H1 (cell line): ENCODE measurements at regions not wholly inside any gene's neighbourhood (a gene's known extent, or its start where the extent isn't known, plus 50 kb on each side); places are given as distances from the start of the nearest gene placed in this dataset.

ENCODE experiments used
- BACH1 ChIP-seq: IDR thresholded peaks from 2 replicates; pipeline ENCODE4 v1.6.1; 2012; ENCODE audit warnings: low read length, improper control_type of control experiment
- GABPA ChIP-seq: IDR thresholded peaks from 2 replicates; pipeline ENCODE4 v1.6.1; 2011; ENCODE audit warnings: mild to moderate bottlenecking, low read length, moderate library complexity, borderline replicate concordance; ENCODE audit not compliant: insufficient read depth
- JUN ChIP-seq: IDR thresholded peaks from 2 replicates; pipeline ENCODE4 v1.6.1; 2011; ENCODE audit warnings: low read depth, mild to moderate bottlenecking, improper control_type of control experiment, low read length
- PHF8 ChIP-seq: fragments of 200-600 bp; sonication (generic); conservative IDR thresholded peaks from 2 replicates; pipeline ENCODE4 v1.7.1; 2012; ENCODE audit warnings: low read depth, mild to moderate bottlenecking, inconsistent platforms, low read length, moderate library complexity
- POLR2A ChIP-seq, 2 experiments: IDR thresholded peaks; 1 replicate in 1 of 2; 2 replicates in 1 of 2; pipeline ENCODE4 v1.6.1; 2011; ENCODE audit warnings: low read depth in 2 of 2, low read length in 2 of 2, mild to moderate bottlenecking in 2 of 2; ENCODE audit errors: control extremely low read depth in 1 of 2
- POLR2AphosphoS5 ChIP-seq: IDR thresholded peaks from 2 replicates; pipeline ENCODE4 v1.6.1; 2011; ENCODE audit warnings: low read depth, low read length
- POU5F1 ChIP-seq: IDR thresholded peaks from 2 replicates; pipeline ENCODE4 v1.6.1; 2011; ENCODE audit warnings: low read depth, mild to moderate bottlenecking, low read length, moderate library complexity
- RFX5 ChIP-seq: IDR thresholded peaks from 2 replicates; pipeline ENCODE4 v1.6.1; 2011; ENCODE audit warnings: low read depth, low read length, improper control_type of control experiment, borderline replicate concordance
- RNF2 ChIP-seq: fragments of 200-900, 300-1000 bp; sonication (generic); IDR thresholded peaks from 2 replicates; pipeline ENCODE4 v1.7.1; 2016; ENCODE audit warnings: borderline replicate concordance, low read depth, mild to moderate bottlenecking, antibody characterized with exemption, low read length; ENCODE audit not compliant: poor library complexity, severe bottlenecking; ENCODE audit errors: missing control alignments
- SAP30 ChIP-seq: fragments of 300-600 bp; sonication (generic); IDR thresholded peaks from 2 replicates; pipeline ENCODE4 v1.7.1; 2012; ENCODE audit warnings: low read length, moderate library complexity, mild to moderate bottlenecking, inconsistent platforms; ENCODE audit not compliant: insufficient read depth, insufficient replicate concordance
- YY1 ChIP-seq: IDR thresholded peaks from 2 replicates; pipeline ENCODE4 v1.6.1; 2011; ENCODE audit warnings: low read depth, mild to moderate bottlenecking, low read length
- ZNF274 ChIP-seq: IDR thresholded peaks from 2 replicates; pipeline ENCODE4 v1.7.0; 2012; ENCODE audit warnings: low read length, borderline replicate concordance; ENCODE audit errors: extremely low read depth
- TF ChIP-seq, protein P1 (sequence below): fragments of 300-600 bp; sonication (generic); IDR thresholded peaks from 2 replicates; pipeline ENCODE4 v1.7.1; 2012; ENCODE audit warnings: low read length, moderate library complexity, mild to moderate bottlenecking, inconsistent platforms; ENCODE audit not compliant: insufficient replicate concordance

DNA sequence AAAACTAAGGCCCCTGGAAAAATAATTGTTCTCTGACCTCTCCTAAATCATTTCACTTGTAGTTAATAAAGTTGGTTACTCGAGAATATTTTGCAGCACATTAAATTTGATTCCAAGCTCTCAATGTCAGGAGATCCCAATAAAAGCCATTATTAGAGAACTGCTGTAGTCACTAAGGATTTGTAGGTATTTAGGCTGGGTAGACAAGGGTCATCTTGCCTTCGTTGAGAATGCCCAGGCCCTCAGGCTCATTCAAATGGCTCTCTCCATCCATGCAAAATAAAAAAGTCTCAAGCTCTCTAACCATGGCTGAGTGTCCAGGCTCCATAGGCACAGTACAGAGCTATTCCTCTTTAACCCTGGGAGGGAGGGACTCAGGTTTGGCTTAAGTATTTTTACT, 117.0 kb upstream of the HMGCLL1 start (continued):
- TF ChIP-seq, protein P1, sequence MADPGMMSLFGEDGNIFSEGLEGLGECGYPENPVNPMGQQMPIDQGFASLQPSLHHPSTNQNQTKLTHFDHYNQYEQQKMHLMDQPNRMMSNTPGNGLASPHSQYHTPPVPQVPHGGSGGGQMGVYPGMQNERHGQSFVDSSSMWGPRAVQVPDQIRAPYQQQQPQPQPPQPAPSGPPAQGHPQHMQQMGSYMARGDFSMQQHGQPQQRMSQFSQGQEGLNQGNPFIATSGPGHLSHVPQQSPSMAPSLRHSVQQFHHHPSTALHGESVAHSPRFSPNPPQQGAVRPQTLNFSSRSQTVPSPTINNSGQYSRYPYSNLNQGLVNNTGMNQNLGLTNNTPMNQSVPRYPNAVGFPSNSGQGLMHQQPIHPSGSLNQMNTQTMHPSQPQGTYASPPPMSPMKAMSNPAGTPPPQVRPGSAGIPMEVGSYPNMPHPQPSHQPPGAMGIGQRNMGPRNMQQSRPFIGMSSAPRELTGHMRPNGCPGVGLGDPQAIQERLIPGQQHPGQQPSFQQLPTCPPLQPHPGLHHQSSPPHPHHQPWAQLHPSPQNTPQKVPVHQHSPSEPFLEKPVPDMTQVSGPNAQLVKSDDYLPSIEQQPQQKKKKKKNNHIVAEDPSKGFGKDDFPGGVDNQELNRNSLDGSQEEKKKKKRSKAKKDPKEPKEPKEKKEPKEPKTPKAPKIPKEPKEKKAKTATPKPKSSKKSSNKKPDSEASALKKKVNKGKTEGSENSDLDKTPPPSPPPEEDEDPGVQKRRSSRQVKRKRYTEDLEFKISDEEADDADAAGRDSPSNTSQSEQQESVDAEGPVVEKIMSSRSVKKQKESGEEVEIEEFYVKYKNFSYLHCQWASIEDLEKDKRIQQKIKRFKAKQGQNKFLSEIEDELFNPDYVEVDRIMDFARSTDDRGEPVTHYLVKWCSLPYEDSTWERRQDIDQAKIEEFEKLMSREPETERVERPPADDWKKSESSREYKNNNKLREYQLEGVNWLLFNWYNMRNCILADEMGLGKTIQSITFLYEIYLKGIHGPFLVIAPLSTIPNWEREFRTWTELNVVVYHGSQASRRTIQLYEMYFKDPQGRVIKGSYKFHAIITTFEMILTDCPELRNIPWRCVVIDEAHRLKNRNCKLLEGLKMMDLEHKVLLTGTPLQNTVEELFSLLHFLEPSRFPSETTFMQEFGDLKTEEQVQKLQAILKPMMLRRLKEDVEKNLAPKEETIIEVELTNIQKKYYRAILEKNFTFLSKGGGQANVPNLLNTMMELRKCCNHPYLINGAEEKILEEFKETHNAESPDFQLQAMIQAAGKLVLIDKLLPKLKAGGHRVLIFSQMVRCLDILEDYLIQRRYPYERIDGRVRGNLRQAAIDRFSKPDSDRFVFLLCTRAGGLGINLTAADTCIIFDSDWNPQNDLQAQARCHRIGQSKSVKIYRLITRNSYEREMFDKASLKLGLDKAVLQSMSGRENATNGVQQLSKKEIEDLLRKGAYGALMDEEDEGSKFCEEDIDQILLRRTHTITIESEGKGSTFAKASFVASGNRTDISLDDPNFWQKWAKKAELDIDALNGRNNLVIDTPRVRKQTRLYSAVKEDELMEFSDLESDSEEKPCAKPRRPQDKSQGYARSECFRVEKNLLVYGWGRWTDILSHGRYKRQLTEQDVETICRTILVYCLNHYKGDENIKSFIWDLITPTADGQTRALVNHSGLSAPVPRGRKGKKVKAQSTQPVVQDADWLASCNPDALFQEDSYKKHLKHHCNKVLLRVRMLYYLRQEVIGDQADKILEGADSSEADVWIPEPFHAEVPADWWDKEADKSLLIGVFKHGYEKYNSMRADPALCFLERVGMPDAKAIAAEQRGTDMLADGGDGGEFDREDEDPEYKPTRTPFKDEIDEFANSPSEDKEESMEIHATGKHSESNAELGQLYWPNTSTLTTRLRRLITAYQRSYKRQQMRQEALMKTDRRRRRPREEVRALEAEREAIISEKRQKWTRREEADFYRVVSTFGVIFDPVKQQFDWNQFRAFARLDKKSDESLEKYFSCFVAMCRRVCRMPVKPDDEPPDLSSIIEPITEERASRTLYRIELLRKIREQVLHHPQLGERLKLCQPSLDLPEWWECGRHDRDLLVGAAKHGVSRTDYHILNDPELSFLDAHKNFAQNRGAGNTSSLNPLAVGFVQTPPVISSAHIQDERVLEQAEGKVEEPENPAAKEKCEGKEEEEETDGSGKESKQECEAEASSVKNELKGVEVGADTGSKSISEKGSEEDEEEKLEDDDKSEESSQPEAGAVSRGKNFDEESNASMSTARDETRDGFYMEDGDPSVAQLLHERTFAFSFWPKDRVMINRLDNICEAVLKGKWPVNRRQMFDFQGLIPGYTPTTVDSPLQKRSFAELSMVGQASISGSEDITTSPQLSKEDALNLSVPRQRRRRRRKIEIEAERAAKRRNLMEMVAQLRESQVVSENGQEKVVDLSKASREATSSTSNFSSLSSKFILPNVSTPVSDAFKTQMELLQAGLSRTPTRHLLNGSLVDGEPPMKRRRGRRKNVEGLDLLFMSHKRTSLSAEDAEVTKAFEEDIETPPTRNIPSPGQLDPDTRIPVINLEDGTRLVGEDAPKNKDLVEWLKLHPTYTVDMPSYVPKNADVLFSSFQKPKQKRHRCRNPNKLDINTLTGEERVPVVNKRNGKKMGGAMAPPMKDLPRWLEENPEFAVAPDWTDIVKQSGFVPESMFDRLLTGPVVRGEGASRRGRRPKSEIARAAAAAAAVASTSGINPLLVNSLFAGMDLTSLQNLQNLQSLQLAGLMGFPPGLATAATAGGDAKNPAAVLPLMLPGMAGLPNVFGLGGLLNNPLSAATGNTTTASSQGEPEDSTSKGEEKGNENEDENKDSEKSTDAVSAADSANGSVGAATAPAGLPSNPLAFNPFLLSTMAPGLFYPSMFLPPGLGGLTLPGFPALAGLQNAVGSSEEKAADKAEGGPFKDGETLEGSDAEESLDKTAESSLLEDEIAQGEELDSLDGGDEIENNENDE, result no peak
- TF ChIP-seq SAP30, result no peak
- TF ChIP-seq JUN, result no peak
- no peak for TF ChIP-seq ZNF274
- TF ChIP-seq BACH1, result no peak
- TF ChIP-seq POLR2AphosphoS5, result no peak
- TF ChIP-seq POLR2A (IDR thresholded peaks at IDR 0.05; ENCODE audit: control extremely low read depth in 1 of 2, low read depth in 2 of 2, low read length in 2 of 2), result no peak
- no peak for TF ChIP-seq RNF2
- no peak for TF ChIP-seq RFX5
- no peak for TF ChIP-seq GABPA
- no peak for TF ChIP-seq PHF8
- TF ChIP-seq POU5F1, result no peak
- no peak for TF ChIP-seq YY1
